ENCODE measurements at regions not wholly inside any gene's neighbourhood (a gene's known extent, or its start where the extent isn't known, plus 50 kb on each side); places are given as distances from the start of the nearest gene placed in this dataset.

DNA sequence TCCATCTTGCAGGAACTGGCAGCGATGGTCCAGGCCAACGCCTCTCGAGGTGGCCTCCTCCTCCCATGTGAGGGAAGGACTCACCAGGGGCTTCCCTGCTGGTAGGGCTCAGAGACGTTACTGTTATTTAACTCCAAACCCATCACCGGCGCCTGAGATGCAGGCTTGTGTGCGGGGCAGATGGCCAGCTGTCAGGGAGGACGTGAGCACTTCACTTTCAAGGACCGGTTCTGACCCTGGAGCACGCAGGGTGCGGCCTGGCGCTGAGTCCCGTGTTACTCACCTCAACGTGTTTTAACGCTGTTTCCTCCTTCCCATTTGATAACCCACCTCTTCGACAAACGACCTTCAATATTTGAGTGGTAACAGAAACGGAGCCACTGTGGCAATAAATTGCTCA is 350.2 kb downstream of the ZNF516 start:
- TF ChIP-seq, protein P1, sequence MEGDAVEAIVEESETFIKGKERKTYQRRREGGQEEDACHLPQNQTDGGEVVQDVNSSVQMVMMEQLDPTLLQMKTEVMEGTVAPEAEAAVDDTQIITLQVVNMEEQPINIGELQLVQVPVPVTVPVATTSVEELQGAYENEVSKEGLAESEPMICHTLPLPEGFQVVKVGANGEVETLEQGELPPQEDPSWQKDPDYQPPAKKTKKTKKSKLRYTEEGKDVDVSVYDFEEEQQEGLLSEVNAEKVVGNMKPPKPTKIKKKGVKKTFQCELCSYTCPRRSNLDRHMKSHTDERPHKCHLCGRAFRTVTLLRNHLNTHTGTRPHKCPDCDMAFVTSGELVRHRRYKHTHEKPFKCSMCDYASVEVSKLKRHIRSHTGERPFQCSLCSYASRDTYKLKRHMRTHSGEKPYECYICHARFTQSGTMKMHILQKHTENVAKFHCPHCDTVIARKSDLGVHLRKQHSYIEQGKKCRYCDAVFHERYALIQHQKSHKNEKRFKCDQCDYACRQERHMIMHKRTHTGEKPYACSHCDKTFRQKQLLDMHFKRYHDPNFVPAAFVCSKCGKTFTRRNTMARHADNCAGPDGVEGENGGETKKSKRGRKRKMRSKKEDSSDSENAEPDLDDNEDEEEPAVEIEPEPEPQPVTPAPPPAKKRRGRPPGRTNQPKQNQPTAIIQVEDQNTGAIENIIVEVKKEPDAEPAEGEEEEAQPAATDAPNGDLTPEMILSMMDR (IDR thresholded peaks at IDR 0.05; ENCODE audit: control extremely low read depth, extremely low read depth, low read depth, missing control alignments), result no peak
- ChIA-PET CTCF (no interaction called here), POLR2A (no interaction called here)
- DNase-seq (ENCODE audit: extremely low spot score), result no peak

DNA sequence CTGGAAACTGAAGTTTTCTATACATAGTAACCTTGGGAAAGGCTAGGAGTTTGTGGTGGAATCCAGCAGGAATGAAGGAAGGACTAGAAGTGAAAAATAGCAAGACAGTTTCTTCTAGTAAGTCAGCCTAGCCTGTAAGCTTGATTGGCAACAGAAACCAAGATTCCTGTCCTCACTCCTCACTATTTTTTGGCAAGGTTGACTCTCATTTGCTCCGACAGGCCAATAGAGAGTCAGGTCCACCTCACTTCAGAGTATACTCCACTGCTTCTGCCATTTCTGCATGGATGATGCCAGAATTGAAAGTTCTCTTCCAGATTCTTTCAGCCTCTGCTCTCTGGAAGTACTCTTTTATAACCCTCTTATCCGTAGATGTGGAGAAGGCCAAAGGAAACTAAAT is 352.4 kb downstream of the ZNF516 start:
- TF ChIP-seq, protein P1 (IDR thresholded peaks at IDR 0.05; ENCODE audit: control extremely low read depth, extremely low read depth, low read depth, missing control alignments), result no peak
- DNase-seq (ENCODE audit: extremely low spot score), result no peak
- CTCF ChIA-PET, result no interaction called here
- POLR2A ChIA-PET, result no interaction called here

DNA sequence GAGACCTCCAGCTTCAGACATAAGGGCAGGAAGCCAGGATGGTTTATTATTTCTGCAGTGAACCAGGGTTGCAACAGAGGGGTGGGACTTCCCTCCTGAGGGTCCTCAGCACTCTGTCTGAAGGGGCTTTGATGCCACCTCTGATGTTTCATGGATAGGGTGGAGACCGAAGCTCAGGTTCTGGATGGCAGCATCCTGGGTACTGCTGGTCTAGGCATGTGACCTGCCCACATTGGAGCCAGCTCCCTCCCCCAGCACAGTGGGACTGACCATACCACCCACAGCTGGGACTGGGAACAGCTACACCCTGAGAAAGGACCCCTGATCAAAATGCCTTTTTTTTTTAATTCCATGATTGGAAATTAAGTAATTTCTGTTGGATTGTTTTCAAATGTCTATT is 355.2 kb downstream of the ZNF516 start:
- POLR2A ChIA-PET, result no interaction called here
- TF ChIP-seq, protein P1 (IDR thresholded peaks at IDR 0.05; ENCODE audit: control extremely low read depth, extremely low read depth, low read depth, missing control alignments), result no peak
- CTCF ChIA-PET, result no interaction called here
- DNase-seq (ENCODE audit: extremely low spot score), result no peak

DNA sequence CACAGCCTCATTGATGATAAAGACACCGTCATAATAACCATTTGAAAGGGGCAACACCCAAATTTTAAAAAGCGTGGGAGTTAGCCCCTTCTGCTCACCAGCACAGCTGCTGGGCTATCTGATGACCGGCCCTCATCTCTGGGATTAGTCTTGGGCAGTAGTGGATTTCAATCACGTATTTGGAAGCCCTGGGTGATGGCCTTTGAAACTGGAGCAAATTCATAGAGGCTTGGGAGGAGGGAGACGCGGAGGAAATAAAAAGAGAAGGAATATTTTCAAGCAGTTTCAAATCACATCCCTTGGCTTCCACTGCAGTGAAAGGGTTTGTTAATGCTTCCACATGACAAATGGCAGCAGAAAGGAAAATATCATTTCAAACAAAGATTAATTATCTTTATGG is 357.8 kb downstream of the ZNF516 start:
- no peak for DNase-seq (ENCODE audit: extremely low spot score)
- ChIA-PET CTCF (no interaction called here), POLR2A (no interaction called here)
- TF ChIP-seq, protein P1 (IDR thresholded peaks at IDR 0.05; ENCODE audit: control extremely low read depth, extremely low read depth, low read depth, missing control alignments), result no peak

DNA sequence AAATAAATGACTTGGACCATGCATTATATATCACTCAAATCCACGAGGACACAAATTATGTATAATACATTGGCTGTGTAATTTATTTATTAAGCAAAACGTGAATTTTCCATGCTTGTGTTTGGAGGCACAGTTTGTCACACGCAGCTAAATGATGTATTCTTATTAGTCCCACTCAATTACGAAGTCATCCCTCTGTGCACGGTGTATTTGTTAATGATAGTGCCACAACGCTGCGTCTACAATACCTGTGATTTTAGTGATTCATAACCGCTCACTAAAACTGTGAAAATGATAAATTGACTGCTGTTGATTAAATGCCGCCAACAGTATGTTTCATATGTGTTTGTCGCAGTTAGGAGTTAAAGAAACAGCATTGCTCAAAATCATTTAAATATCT is 358.3 kb downstream of the ZNF516 start:
- CTCF ChIA-PET, result no interaction called here
- no peak for DNase-seq (ENCODE audit: extremely low spot score)
- TF ChIP-seq, protein P1 (IDR thresholded peaks at IDR 0.05; ENCODE audit: control extremely low read depth, extremely low read depth, low read depth, missing control alignments), result no peak
- POLR2A ChIA-PET, result no interaction called here

DNA sequence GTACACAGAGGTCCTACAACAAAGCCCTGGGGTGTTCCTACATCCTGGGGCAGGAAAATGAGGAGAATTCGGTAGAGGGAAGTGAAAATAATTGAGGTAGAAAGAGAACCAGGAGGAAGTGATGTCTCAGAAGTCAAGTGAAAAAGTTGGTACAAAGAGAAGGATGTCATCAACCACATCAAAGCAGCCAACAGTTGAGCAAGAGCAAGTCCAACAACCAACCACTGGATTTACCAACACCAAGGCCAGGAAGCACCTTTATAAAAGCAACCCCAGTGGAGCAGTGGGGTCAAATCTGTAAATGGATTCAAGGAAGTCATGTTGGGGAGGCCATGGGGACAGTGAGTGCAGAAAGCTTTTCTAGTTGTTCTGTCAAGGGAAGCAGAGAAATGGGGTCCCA is 360.4 kb downstream of the ZNF516 start:
- TF ChIP-seq, protein P1 (IDR thresholded peaks at IDR 0.05; ENCODE audit: control extremely low read depth, extremely low read depth, low read depth, missing control alignments), result no peak
- ChIA-PET CTCF (no interaction called here), POLR2A (no interaction called here)
- no peak for DNase-seq (ENCODE audit: extremely low spot score)

DNA sequence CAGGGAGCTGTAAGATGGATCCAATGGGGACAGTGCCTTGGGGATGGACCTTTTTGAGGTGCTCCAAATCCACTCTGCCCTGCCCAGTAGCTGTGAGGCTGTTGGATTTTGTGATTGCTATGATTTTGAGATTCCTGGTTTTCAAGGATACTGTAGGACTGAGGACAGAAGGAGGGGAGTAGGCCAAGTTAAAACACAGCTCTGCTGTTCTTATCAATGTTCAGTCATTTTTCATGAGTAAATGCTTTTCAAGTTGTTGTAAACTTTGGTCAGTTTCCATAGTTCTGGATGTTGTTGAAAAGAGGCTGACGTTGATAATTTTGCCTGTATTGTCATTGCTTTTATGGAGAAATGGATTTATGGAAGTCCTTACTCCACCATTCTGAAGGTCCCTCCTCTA is 361.2 kb downstream of the ZNF516 start:
- TF ChIP-seq, protein P1 (IDR thresholded peaks at IDR 0.05; ENCODE audit: control extremely low read depth, extremely low read depth, low read depth, missing control alignments), result no peak
- CTCF ChIA-PET, result no interaction called here
- no peak for DNase-seq (ENCODE audit: extremely low spot score)
- POLR2A ChIA-PET, result no interaction called here
